Naive thymus-derived CD8-positive, alpha-beta T cell (primary cell): ENCODE measurements at regions not wholly inside any gene's neighbourhood (a gene's known extent, or its start where the extent isn't known, plus 50 kb on each side); places are given as distances from the start of the nearest gene placed in this dataset.

Experiments used
- ATAC-seq, 2 donors: fragments of 150-1000 bp; cut with Tn5 transposase in 1 of 2; sonication (Bioruptor Pico), chemical (Tn5 transposase) in 1 of 2; 1 replicate in 1 of 2; 2 replicates in 1 of 2; pipeline ENCODE4 v1.10.0; 2021; ENCODE audit warnings: mild to moderate bottlenecking in 2 of 2, moderate library complexity in 2 of 2
- POLR2A ChIA-PET: fragments of 350-600 bp; sonication (Branson Sonifier 250); formaldehyde crosslinking; loops from one replicate; lab custom pipeline; 2021; ENCODE audit warnings: antibody characterized with exemption; lab: Charles Lee
- DNase-seq, 10 donors: peaks; one replicate each; pipeline versions ENCODE4 v3.0.0 to v3.0.0-alpha.2; 2020 to 2022
- H3K27ac Mint-ChIP-seq, 10 donors: one replicate each; pipeline ENCODE4 v1.8.0; 2020 to 2022; ENCODE audit warnings: mild to moderate bottlenecking in 10 of 10, mixed read lengths in 10 of 10, moderate library complexity in 4 of 10, inconsistent platforms in 1 of 10
- H3K27me3 Mint-ChIP-seq, 5 donors: one replicate each; pipeline ENCODE4 v1.8.0; 2021 to 2022; ENCODE audit warnings: mixed read lengths in 5 of 5
- H3K36me3 Mint-ChIP-seq, 3 donors: one replicate each; pipeline ENCODE4 v1.8.0; 2020 to 2022; ENCODE audit warnings: mixed read lengths in 3 of 3, mild to moderate bottlenecking in 2 of 3, inconsistent platforms in 1 of 3
- H3K4me1 Mint-ChIP-seq, 4 donors: one replicate each; pipeline ENCODE4 v1.8.0; 2021 to 2022; ENCODE audit warnings: mixed read lengths in 4 of 4
- H3K4me3 Mint-ChIP-seq, 10 donors: one replicate each; pipeline ENCODE4 v1.8.0; 2020 to 2022; ENCODE audit warnings: mild to moderate bottlenecking in 10 of 10, mixed read lengths in 10 of 10, moderate library complexity in 6 of 10, inconsistent platforms in 1 of 10
- H3K9me3 Mint-ChIP-seq, 9 donors: one replicate each; pipeline ENCODE4 v1.8.0; 2020 to 2022; ENCODE audit warnings: mixed read lengths in 9 of 9, mild to moderate bottlenecking in 3 of 9, inconsistent platforms in 1 of 9, moderate library complexity in 1 of 9

GRCh38 chr17:22570144-22570845 lies 878.0 kb downstream of the KCNJ18 start:
- POLR2A ChIA-PET, result no interaction called here
- DNase-seq, result no peak
- Mint-ChIP-seq H3K27me3 (peaks cover 0 to 6% (median 0%) of the 10 kb centered on the region in 5 donors), H3K9me3 (peaks cover 0 to 27% (median 14%) of the 10 kb centered on the region in 9 donors), H3K27ac (no peak overlapping the region), H3K4me1 (peaks cover 0 to 4% (median 0%) of the 10 kb centered on the region in 4 donors), H3K4me3 (no peak overlapping the region), H3K36me3 (peaks cover 0 to 7% (median 2%) of the 10 kb centered on the region in 3 donors)
- ATAC-seq, result no peak

- Mint-ChIP-seq H3K4me3 (no peak overlapping the region), H3K36me3 (no peaks in the 10 kb centered on the region), H3K27me3 (no peaks in the 10 kb centered on the region), H3K27ac (no peak overlapping the region), H3K9me3 (peaks cover 0 to 16% (median 8%) of the 10 kb centered on the region in 9 donors), H3K4me1 (no peaks in the 10 kb centered on the region)
- DNase-seq (no peak), ATAC-seq (no peak)
- POLR2A ChIA-PET, result no interaction called here
These were observed 907.0 kb downstream of the KCNJ18 start for GRCh38 chr17:22599322-22599721.

GRCh38 chr17:22600644-22601298 lies 908.4 kb downstream of the KCNJ18 start:
- H3K27ac Mint-ChIP-seq, result no peak overlapping the region
- POLR2A ChIA-PET, result no interaction called here
- no peaks in the 10 kb centered on the region for H3K27me3 Mint-ChIP-seq
- no peaks in the 10 kb centered on the region for H3K36me3 Mint-ChIP-seq
- H3K4me1 Mint-ChIP-seq, result no peaks in the 10 kb centered on the region
- DNase-seq (no peak), ATAC-seq (no peak)
- no peak overlapping the region for H3K4me3 Mint-ChIP-seq
- peaks cover 0 to 17% (median 11%) of the 10 kb centered on the region in 9 donors for H3K9me3 Mint-ChIP-seq
